ENCODE measurements at regions not wholly inside any gene's neighbourhood (a gene's known extent, or its start where the extent isn't known, plus 50 kb on each side); places are given as distances from the start of the nearest gene placed in this dataset.

DNA sequence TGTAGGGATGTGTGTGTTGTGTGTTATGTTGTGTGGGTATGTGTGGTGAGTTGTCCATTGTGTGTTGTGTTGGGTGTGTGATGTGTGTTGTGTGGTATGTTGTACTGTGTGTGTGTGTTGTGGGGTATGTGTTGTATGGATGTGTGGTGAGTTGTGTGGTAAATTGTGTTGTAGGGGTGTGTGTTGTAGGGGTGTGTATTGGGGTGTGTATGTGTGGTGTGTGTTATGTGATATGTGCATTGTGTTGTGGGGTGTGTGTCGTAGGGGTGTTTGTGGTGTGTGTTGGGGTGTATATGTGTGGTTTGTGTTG lies 97.8 kb upstream of the PODXL start:
- Histone ChIP-seq H3K56ac (ENCODE audit: low read length) (peak overlapping the region; percentile 78), H4K8ac (ENCODE audit: low read depth, low read length) (no peak overlapping the region), H3K9ac (ENCODE audit: low read length) (no peak overlapping the region), H3K4me1 (ENCODE audit: control insufficient read depth, low read depth, low read length) (peaks cover 8% of the 10 kb centered on the region), H4K5ac (ENCODE audit: low read length) (no peak overlapping the region), H2AK5ac (ENCODE audit: low read length) (peak overlapping the region; percentile 97), H3K79me2 (ENCODE audit: control insufficient read depth, insufficient read depth, low read length) (peaks cover 4% of the 10 kb centered on the region), H2BK5ac (ENCODE audit: low read length) (peak overlapping the region; percentile 81), H2BK120ac (ENCODE audit: low read depth, low read length) (no peak overlapping the region), H3K27me3 (ENCODE audit: insufficient read depth, low read length, poor library complexity) (no peaks in the 10 kb centered on the region), H3K18ac (ENCODE audit: low read length) (no peak overlapping the region), H3K27ac (ENCODE audit: low read depth, low read length) (no peak overlapping the region), H2BK15ac (replicated peaks; ENCODE audit: low read depth) (no peak overlapping the region), H3K36me3 (ENCODE audit: control insufficient read depth, insufficient read depth, low read length) (no peaks in the 10 kb centered on the region), H3K23ac (ENCODE audit: low read length) (no peak overlapping the region), H3K4me3 (ENCODE audit: low read length) (no peak overlapping the region), H3K4ac (ENCODE audit: low read depth, low read length) (no peak overlapping the region), H3K79me1 (ENCODE audit: low read length) (peaks cover 2% of the 10 kb centered on the region), H3K4me2 (ENCODE audit: low read length) (no peak overlapping the region)
- DNase-seq = no peak
- WGBS (ENCODE audit: extremely low coverage, insufficient coverage, low lambda C conversion rate) = 100% methylated on average over 1 of the region's 1 CpG

DNA sequence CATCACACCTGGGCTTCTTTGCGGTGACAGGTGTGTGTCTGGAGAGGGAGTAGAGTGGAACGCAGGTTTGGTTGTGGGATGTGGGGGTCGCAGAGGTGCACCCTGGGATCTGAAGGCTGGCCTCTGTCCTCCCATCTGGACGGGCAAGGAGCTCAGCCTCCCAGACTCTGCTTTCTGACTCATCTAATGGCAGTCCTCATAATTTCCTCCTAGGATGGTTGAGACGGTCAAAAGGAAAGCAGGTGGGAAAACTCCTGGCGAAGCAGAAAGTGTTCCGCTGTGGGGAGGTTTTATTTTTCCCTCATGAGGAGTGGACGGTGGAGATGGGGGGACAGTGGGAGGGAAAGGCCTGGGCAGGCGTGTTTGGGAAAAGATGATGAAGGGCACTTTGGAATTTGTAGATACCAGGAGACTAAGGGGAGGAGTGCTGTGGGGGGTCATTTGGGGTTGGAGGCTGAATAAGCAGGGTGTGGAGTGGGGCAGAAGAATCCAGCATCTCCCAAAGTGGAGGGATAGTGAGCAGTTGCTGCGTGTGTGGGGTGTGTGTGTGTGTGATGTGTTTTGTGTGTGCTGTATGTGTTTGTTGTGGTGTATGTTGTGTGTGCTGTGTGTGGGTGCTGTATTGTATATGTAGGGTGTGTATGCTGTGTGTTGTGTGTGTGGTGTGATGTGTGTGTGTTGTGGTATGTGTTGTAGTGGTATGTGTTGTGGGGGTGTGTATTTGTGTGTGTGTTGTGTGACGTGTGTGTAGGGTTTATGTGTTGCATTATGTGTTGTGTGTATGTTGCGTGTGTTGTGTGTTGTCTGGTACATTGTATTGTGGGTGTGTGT lies 97.2 kb upstream of the PODXL start:
- H3K27ac ChIP-seq (ENCODE audit: low read depth, low read length) = peak overlapping the region; percentile 9
- peak; percentile 46 for DNase-seq
- no peaks in the 10 kb centered on the region for H3K27me3 ChIP-seq (ENCODE audit: insufficient read depth, low read length, poor library complexity)
- H3K23ac ChIP-seq (ENCODE audit: low read length) = no peak overlapping the region
- H2AK5ac ChIP-seq (ENCODE audit: low read length) = peak overlapping the region; percentile 97
- H4K8ac ChIP-seq (ENCODE audit: low read depth, low read length) = no peak overlapping the region
- 100% methylated on average over 2 of the region's 12 CpGs for WGBS (ENCODE audit: extremely low coverage, insufficient coverage, low lambda C conversion rate)
- no peak overlapping the region for H4K5ac ChIP-seq (ENCODE audit: low read length)
- peak overlapping the region; percentile 14 for H2BK120ac ChIP-seq (ENCODE audit: low read depth, low read length)
- no peak overlapping the region for H2BK15ac ChIP-seq (replicated peaks; ENCODE audit: low read depth)
- peak overlapping the region; percentile 78 for H3K56ac ChIP-seq (ENCODE audit: low read length)
- H3K18ac ChIP-seq (ENCODE audit: low read length) = no peak overlapping the region
- H3K4me2 ChIP-seq (ENCODE audit: low read length) = no peak overlapping the region
- H3K4me1 ChIP-seq (ENCODE audit: control insufficient read depth, low read depth, low read length) = peaks cover 12% of the 10 kb centered on the region
- H3K4ac ChIP-seq (ENCODE audit: low read depth, low read length) = peak overlapping the region; percentile 40
- H3K4me3 ChIP-seq (ENCODE audit: low read length) = no peak overlapping the region
- H3K79me1 ChIP-seq (ENCODE audit: low read length) = peaks cover 2% of the 10 kb centered on the region
- peaks cover 4% of the 10 kb centered on the region for H3K79me2 ChIP-seq (ENCODE audit: control insufficient read depth, insufficient read depth, low read length)
- H3K36me3 ChIP-seq (ENCODE audit: control insufficient read depth, insufficient read depth, low read length) = no peaks in the 10 kb centered on the region
- no peak overlapping the region for H3K9ac ChIP-seq (ENCODE audit: low read length)
- H2BK5ac ChIP-seq (ENCODE audit: low read length) = peak overlapping the region; percentile 81

DNA sequence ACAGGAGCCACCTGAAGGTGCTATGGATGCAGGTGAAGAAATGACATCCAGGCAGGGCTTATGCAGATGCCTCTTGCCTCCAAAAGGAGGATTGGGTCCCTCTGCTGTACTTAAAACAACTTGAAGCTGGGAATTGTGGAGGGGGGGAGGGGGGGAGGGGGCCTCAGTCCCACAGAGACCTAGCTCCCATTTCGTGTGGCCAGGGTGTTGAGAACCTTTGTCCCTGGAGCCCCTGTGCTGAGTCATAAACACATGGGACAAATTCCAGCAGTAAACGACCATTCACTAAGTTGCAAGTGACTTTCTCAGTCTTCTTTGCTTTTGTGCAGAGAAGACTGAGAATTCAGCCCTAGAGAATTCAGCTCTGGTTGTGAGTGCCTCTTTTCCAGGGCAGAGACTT lies 96.5 kb upstream of the PODXL start:
- H2BK5ac ChIP-seq (ENCODE audit: low read length) = peak overlapping the region; percentile 38
- peak overlapping the region; percentile 40 for H3K4ac ChIP-seq (ENCODE audit: low read depth, low read length)
- no peak overlapping the region for H4K8ac ChIP-seq (ENCODE audit: low read depth, low read length)
- H3K27me3 ChIP-seq (ENCODE audit: insufficient read depth, low read length, poor library complexity) = no peaks in the 10 kb centered on the region
- H3K23ac ChIP-seq (ENCODE audit: low read length) = no peak overlapping the region
- H3K18ac ChIP-seq (ENCODE audit: low read length) = no peak overlapping the region
- H3K4me3 ChIP-seq (ENCODE audit: low read length) = no peak overlapping the region
- H3K36me3 ChIP-seq (ENCODE audit: control insufficient read depth, insufficient read depth, low read length) = no peaks in the 10 kb centered on the region
- peaks cover 2% of the 10 kb centered on the region for H3K79me1 ChIP-seq (ENCODE audit: low read length)
- H3K27ac ChIP-seq (ENCODE audit: low read depth, low read length) = no peak overlapping the region
- H4K5ac ChIP-seq (ENCODE audit: low read length) = no peak overlapping the region
- H2AK5ac ChIP-seq (ENCODE audit: low read length) = no peak overlapping the region
- peak; percentile 72 for DNase-seq
- WGBS (ENCODE audit: extremely low coverage, insufficient coverage, low lambda C conversion rate) = no CpG with 5 or more reads among the region's 2 CpGs
- peak overlapping the region; percentile 78 for H3K56ac ChIP-seq (ENCODE audit: low read length)
- no peak overlapping the region for H3K4me2 ChIP-seq (ENCODE audit: low read length)
- H2BK15ac ChIP-seq (replicated peaks; ENCODE audit: low read depth) = no peak overlapping the region
- peak overlapping the region; percentile 14 for H2BK120ac ChIP-seq (ENCODE audit: low read depth, low read length)
- peaks cover 12% of the 10 kb centered on the region for H3K4me1 ChIP-seq (ENCODE audit: control insufficient read depth, low read depth, low read length)
- peaks cover 4% of the 10 kb centered on the region for H3K79me2 ChIP-seq (ENCODE audit: control insufficient read depth, insufficient read depth, low read length)
- no peak overlapping the region for H3K9ac ChIP-seq (ENCODE audit: low read length)

DNA sequence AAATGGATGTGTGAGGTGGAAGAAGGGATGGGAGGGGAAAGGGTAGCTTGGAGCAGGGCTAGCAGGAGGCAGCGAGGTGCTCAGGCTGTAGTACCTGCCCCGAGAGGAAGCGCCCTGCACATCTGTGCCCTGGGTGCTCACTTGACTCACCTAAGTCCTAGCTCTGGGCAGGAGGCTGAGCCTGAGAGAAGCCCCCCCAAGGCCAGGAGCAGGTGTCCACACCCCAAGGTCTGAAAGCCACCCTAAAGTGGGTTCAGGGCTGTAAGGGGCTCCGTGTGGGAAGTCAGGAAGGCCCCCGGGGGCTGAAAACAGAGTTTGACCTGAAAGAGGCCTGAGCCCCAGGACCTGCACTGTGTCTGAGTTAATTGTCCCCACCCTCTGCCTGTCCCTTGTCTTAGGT lies 95.8 kb upstream of the PODXL start:
- no peak overlapping the region for H3K9ac ChIP-seq (ENCODE audit: low read length)
- H3K4ac ChIP-seq (ENCODE audit: low read depth, low read length) = no peak overlapping the region
- H3K4me2 ChIP-seq (ENCODE audit: low read length) = no peak overlapping the region
- no peak overlapping the region for H3K27ac ChIP-seq (ENCODE audit: low read depth, low read length)
- peak overlapping the region; percentile 64 for H2BK5ac ChIP-seq (ENCODE audit: low read length)
- no peak overlapping the region for H2BK15ac ChIP-seq (replicated peaks; ENCODE audit: low read depth)
- WGBS (ENCODE audit: extremely low coverage, insufficient coverage, low lambda C conversion rate) = no CpG with 5 or more reads among the region's 5 CpGs
- H3K23ac ChIP-seq (ENCODE audit: low read length) = no peak overlapping the region
- peaks cover 2% of the 10 kb centered on the region for H3K79me1 ChIP-seq (ENCODE audit: low read length)
- H4K8ac ChIP-seq (ENCODE audit: low read depth, low read length) = no peak overlapping the region
- H3K4me1 ChIP-seq (ENCODE audit: control insufficient read depth, low read depth, low read length) = peaks cover 12% of the 10 kb centered on the region
- H3K56ac ChIP-seq (ENCODE audit: low read length) = peak overlapping the region; percentile 64
- H3K36me3 ChIP-seq (ENCODE audit: control insufficient read depth, insufficient read depth, low read length) = no peaks in the 10 kb centered on the region
- no peak overlapping the region for H3K4me3 ChIP-seq (ENCODE audit: low read length)
- no peak for DNase-seq
- no peaks in the 10 kb centered on the region for H3K27me3 ChIP-seq (ENCODE audit: insufficient read depth, low read length, poor library complexity)
- no peak overlapping the region for H2BK120ac ChIP-seq (ENCODE audit: low read depth, low read length)
- H4K5ac ChIP-seq (ENCODE audit: low read length) = no peak overlapping the region
- peaks cover 4% of the 10 kb centered on the region for H3K79me2 ChIP-seq (ENCODE audit: control insufficient read depth, insufficient read depth, low read length)
- no peak overlapping the region for H3K18ac ChIP-seq (ENCODE audit: low read length)
- peak overlapping the region; percentile 73 for H2AK5ac ChIP-seq (ENCODE audit: low read length)

DNA sequence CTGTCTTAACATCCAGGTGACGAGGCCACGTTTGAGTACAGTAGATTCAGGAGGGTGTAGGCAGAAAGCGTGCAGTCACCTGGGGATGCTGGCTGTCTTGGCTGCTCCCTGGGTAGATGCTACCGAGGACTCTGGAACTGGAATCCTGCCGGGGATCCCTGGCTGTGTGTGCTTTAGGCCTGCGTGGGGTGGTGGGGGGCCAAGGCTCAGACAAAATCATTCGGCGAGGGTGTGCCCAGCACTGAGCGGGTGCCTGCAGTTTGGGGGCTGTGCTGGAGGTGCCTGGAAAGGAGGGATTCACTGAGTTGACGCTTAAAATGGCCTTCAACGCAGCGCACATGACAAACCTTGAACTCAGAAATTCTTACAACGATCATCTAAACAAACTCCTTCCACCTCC lies 93.5 kb upstream of the PODXL start:
- WGBS (ENCODE audit: extremely low coverage, insufficient coverage, low lambda C conversion rate) = no CpG with 5 or more reads among the region's 13 CpGs
- Histone ChIP-seq H2AK5ac (ENCODE audit: low read length) (peak overlapping the region; percentile 80), H3K4ac (ENCODE audit: low read depth, low read length) (peak overlapping the region; percentile 25), H3K79me1 (ENCODE audit: low read length) (peaks cover 2% of the 10 kb centered on the region), H3K27me3 (ENCODE audit: insufficient read depth, low read length, poor library complexity) (no peaks in the 10 kb centered on the region), H3K4me2 (ENCODE audit: low read length) (no peak overlapping the region), H3K79me2 (ENCODE audit: control insufficient read depth, insufficient read depth, low read length) (peaks cover 4% of the 10 kb centered on the region), H3K4me1 (ENCODE audit: control insufficient read depth, low read depth, low read length) (peaks cover 12% of the 10 kb centered on the region), H4K5ac (ENCODE audit: low read length) (no peak overlapping the region), H3K23ac (ENCODE audit: low read length) (no peak overlapping the region), H3K27ac (ENCODE audit: low read depth, low read length) (peak overlapping the region; percentile 86), H2BK120ac (ENCODE audit: low read depth, low read length) (peak overlapping the region; percentile 15), H4K8ac (ENCODE audit: low read depth, low read length) (no peak overlapping the region), H3K36me3 (ENCODE audit: control insufficient read depth, insufficient read depth, low read length) (no peaks in the 10 kb centered on the region), H3K4me3 (ENCODE audit: low read length) (no peak overlapping the region), H2BK15ac (replicated peaks; ENCODE audit: low read depth) (no peak overlapping the region), H2BK5ac (ENCODE audit: low read length) (no peak overlapping the region), H3K18ac (ENCODE audit: low read length) (peak overlapping the region; percentile 35), H3K9ac (ENCODE audit: low read length) (no peak overlapping the region), H3K56ac (ENCODE audit: low read length) (peak overlapping the region; percentile 78)
- no peak for DNase-seq

Data from mesendoderm (in vitro differentiated cells).